ENCODE measurements at regions not wholly inside any gene's neighbourhood (a gene's known extent, or its start where the extent isn't known, plus 50 kb on each side); places are given as distances from the start of the nearest gene placed in this dataset.

GRCh38 chr12:75864161-75864560, 167.4 kb downstream of the PHLDA1 start:
- no peak for TF ChIP-seq CTCF (conservative IDR thresholded peaks at IDR 0.05 in 1 of 2, IDR thresholded peaks at IDR 0.05 in 1 of 2; ENCODE audit: low read depth in 1 of 2, low read length in 2 of 2)
- TF ChIP-seq EZH2 (IDR thresholded peaks at IDR 0.05; ENCODE audit: low read length, missing control alignments): no peak
